Esophagus squamous epithelium (tissue), 5 donors: ENCODE measurements at regions not wholly inside any gene's neighbourhood (a gene's known extent, or its start where the extent isn't known, plus 50 kb on each side); places are given as distances from the start of the nearest gene placed in this dataset.

Experiments
- DNase-seq: peaks from one replicate; lab custom pipeline; 2025; lab: John Stamatoyannopoulos, UW
- H3K27ac ChIP-seq, 4 donors: fragments of 200-600 bp; sonication (generic); one replicate each; pipeline ENCODE4 v1.5.1; 2016 to 2019; ENCODE audit warnings: mild to moderate bottlenecking in 1 of 4
- H3K27me3 ChIP-seq, 4 donors: fragments of 200-600 bp; sonication (generic); 1 replicate in 3 of 4; 2 replicates in 1 of 4; pipeline versions ENCODE4 v1.5.1 to v1.6.0; 2017 to 2021; ENCODE audit warnings: antibody characterized with exemption in 1 of 4
- H3K36me3 ChIP-seq, 3 donors: fragments of 200-600 bp; sonication (generic); one replicate each; pipeline ENCODE4 v1.5.1; 2016 to 2019
- H3K4me1 ChIP-seq, 3 donors: fragments of 200-600 bp; sonication (generic); one replicate each; pipeline ENCODE4 v1.5.1; 2017 to 2019
- H3K4me3 ChIP-seq, 4 donors: fragments of 200-600 bp; sonication (generic); 1 replicate in 3 of 4; 2 replicates in 1 of 4; pipeline ENCODE4 v1.5.1; 2016 to 2019; ENCODE audit warnings: mild to moderate bottlenecking in 2 of 4, moderate library complexity in 1 of 4
- H3K9me3 ChIP-seq, 3 donors: fragments of 200-600 bp; sonication (generic); one replicate each; pipeline ENCODE4 v1.5.1; 2016 to 2019
- CTCF ChIP-seq, 6 experiments: fragments of 450-650 bp in 4 of 6; fragments of 200-600 bp in 2 of 6; sonication (generic) in 2 of 6; IDR thresholded peaks; one replicate each; pipeline ENCODE4 v1.5.1; 2016 to 2019; ENCODE audit warnings: antibody characterized with exemption in 6 of 6, mild to moderate bottlenecking in 4 of 6, moderate library complexity in 4 of 6
- POLR2A ChIP-seq, 4 donors: fragments of 450-650 bp; IDR thresholded peaks; one replicate each; pipeline ENCODE4 v1.6.1; 2017; ENCODE audit warnings: antibody characterized with exemption in 4 of 4, mild to moderate bottlenecking in 4 of 4, moderate library complexity in 3 of 4
- WGBS, 2 donors: methylation state at CpG; one replicate each; pipeline ENCODE4 v1.1.5; 2018; 5-methylcytosine and 5-hydroxymethylcytosine counted together
- intact Hi-C: fragments of 100-400 bp; cut with DNase I; formaldehyde crosslinking; loops from one replicate; pipeline ENCODE4 v1.15.0; 2022
- donor health status: DM: yes; HTN: yes; CAD: no.

DNA sequence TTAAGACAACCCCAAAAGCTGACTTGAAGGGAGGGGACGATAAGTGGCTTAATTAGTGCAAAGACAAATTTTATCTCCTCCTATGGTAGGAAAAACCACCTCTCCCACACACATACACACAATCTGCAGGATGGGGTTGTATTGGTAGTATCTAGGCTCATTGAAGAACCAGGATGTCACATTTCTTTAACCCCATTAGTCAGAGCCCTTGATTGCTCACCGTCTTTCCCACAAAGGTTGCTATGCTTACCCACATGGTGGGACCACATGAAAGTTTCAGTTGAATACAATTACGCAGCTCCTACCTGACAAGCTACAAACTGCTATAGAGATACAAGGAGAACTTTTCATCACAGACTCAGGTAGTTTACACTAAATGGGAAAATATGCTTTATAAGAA, 765.0 kb upstream of the CELF4 start:
- Histone ChIP-seq H3K4me1 (no peaks in the 10 kb centered on the region), H3K27me3 (no peaks in the 10 kb centered on the region), H3K4me3 (no peak overlapping the region), H3K36me3 (no peaks in the 10 kb centered on the region), H3K9me3 (no peaks in the 10 kb centered on the region), H3K27ac (no peak overlapping the region)
- intact Hi-C loops: no loop called here
- no peak for TF ChIP-seq POLR2A (IDR thresholded peaks at IDR 0.05)
- TF ChIP-seq CTCF (IDR thresholded peaks at IDR 0.05): no peak
- WGBS, 2 donors: 80 to 82% methylated on average over 3 of the region's 3 CpGs
- no peak for DNase-seq

DNA sequence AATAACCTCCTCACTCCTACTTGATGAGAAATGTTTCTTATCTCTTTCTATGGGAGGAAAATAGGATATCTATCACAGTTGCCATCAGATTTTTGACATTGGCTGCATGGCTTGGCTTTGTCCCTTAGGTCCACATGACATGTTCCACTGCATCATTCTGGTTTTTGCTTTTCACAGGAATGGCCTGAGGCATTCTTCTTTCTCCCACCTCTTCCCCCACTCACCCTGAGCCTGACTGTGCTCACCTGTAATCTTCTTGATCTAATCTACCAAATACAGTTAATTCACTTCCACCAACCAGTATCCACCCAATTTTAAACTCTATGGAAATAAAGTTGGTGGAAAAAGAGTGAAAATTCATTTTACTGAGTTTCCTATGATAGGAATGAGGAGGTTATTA, 763.5 kb upstream of the CELF4 start:
- H3K4me1 ChIP-seq: no peaks in the 10 kb centered on the region
- no peaks in the 10 kb centered on the region for H3K9me3 ChIP-seq
- no peak overlapping the region for H3K27ac ChIP-seq
- no peaks in the 10 kb centered on the region for H3K36me3 ChIP-seq
- intact Hi-C loops: no loop called here
- no peaks in the 10 kb centered on the region for H3K27me3 ChIP-seq
- TF ChIP-seq CTCF (IDR thresholded peaks at IDR 0.05) (no peak), POLR2A (IDR thresholded peaks at IDR 0.05) (no peak)
- H3K4me3 ChIP-seq: no peak overlapping the region
- no peak for DNase-seq

DNA sequence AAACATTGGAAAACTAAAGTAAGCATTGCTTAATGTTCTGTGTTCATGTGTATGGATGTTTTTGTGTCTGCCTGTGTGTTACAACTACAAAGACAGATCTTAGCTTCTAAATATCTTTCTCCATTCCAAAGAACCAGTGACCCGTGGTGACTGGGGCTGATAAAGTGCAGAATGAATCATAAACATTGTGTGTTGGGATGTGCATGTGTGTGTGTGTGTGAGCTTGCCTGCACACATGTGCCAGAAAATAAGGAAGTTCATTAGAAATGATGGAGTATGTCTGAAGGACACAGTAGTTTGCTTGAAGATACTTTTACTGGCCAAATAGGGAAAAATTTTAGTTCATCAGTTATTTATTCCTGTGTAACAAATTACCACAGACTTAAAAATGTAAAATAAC, 756.6 kb upstream of the CELF4 start:
- intact Hi-C loops: no loop called here
- Histone ChIP-seq H3K9me3 (no peaks in the 10 kb centered on the region), H3K27me3 (no peaks in the 10 kb centered on the region), H3K36me3 (no peaks in the 10 kb centered on the region), H3K4me1 (no peaks in the 10 kb centered on the region), H3K4me3 (no peak overlapping the region), H3K27ac (no peak overlapping the region)
- no peak for TF ChIP-seq CTCF (IDR thresholded peaks at IDR 0.05)
- no peak for TF ChIP-seq POLR2A (IDR thresholded peaks at IDR 0.05)
- 11 to 35% methylated on average over 1 of the region's 1 CpG for WGBS, 2 donors
- DNase-seq: no peak

- Histone ChIP-seq H3K27ac (no peak overlapping the region), H3K27me3 (no peaks in the 10 kb centered on the region), H3K36me3 (no peaks in the 10 kb centered on the region), H3K4me1 (no peaks in the 10 kb centered on the region), H3K9me3 (no peaks in the 10 kb centered on the region), H3K4me3 (no peak overlapping the region)
- intact Hi-C loops: no loop called here
- no peak for DNase-seq
- TF ChIP-seq CTCF (IDR thresholded peaks at IDR 0.05): no peak
- no peak for TF ChIP-seq POLR2A (IDR thresholded peaks at IDR 0.05)
- 65 to 73% methylated on average over 3 of the region's 3 CpGs for WGBS, 2 donors
Measured at GRCh38 chr18:38321262-38321661, 755.7 kb upstream of the CELF4 start.

- Histone ChIP-seq H3K4me1 (no peaks in the 10 kb centered on the region), H3K4me3 (no peak overlapping the region), H3K36me3 (no peaks in the 10 kb centered on the region), H3K27me3 (no peaks in the 10 kb centered on the region), H3K27ac (no peak overlapping the region), H3K9me3 (no peaks in the 10 kb centered on the region)
- TF ChIP-seq CTCF (IDR thresholded peaks at IDR 0.05) (no peak), POLR2A (IDR thresholded peaks at IDR 0.05) (no peak)
- intact Hi-C loops: no loop called here
- DNase-seq: no peak
Measured at GRCh38 chr18:38318416-38318815, 752.8 kb upstream of the CELF4 start.
